HUES64 (cell line): ENCODE measurements at regions not wholly inside any gene's neighbourhood (a gene's known extent, or its start where the extent isn't known, plus 50 kb on each side); places are given as distances from the start of the nearest gene placed in this dataset.
"Not testable (repeated sequence)": the region's sequence is repeated elsewhere in the genome, so short reads cannot be mapped to it uniquely, and the experiment has no call there.

Source experiments
- H3K27ac ChIP-seq: 2 replicates; pipeline ENCODE4 v1.7.0; 2013; ENCODE audit warnings: low read depth, low read length, inconsistent platforms
- H3K27me3 ChIP-seq: 2 replicates; pipeline ENCODE4 v1.6.1; 2013; ENCODE audit warnings: mild to moderate bottlenecking, low read length; ENCODE audit not compliant: insufficient read depth
- H3K36me3 ChIP-seq: 2 replicates; pipeline ENCODE4 v1.6.1; 2013; ENCODE audit warnings: mild to moderate bottlenecking, low read length; ENCODE audit not compliant: insufficient read depth
- H3K4me1 ChIP-seq: 2 replicates; pipeline ENCODE4 v1.6.1; 2013; ENCODE audit warnings: mild to moderate bottlenecking, low read length, moderate library complexity; ENCODE audit not compliant: insufficient read depth
- H3K4me3 ChIP-seq: 2 replicates; pipeline ENCODE4 v1.5.1; 2013; ENCODE audit warnings: mild to moderate bottlenecking, low read length, moderate library complexity
- H3K9ac ChIP-seq: 2 replicates; pipeline ENCODE4 v1.6.1; 2013; ENCODE audit warnings: mild to moderate bottlenecking, low read depth, low read length
- H3K9me3 ChIP-seq: 2 replicates; pipeline ENCODE4 v1.6.1; 2013; ENCODE audit warnings: low read depth, low read length; ENCODE audit not compliant: insufficient read depth
- WGBS: fragments of 150-250, 120-280 bp; methylation state at CpG from one replicate; pipeline ENCODE4 v1.1.7; 2013; ENCODE audit warnings: missing lambda C conversion rate; 5-methylcytosine and 5-hydroxymethylcytosine counted together

DNA sequence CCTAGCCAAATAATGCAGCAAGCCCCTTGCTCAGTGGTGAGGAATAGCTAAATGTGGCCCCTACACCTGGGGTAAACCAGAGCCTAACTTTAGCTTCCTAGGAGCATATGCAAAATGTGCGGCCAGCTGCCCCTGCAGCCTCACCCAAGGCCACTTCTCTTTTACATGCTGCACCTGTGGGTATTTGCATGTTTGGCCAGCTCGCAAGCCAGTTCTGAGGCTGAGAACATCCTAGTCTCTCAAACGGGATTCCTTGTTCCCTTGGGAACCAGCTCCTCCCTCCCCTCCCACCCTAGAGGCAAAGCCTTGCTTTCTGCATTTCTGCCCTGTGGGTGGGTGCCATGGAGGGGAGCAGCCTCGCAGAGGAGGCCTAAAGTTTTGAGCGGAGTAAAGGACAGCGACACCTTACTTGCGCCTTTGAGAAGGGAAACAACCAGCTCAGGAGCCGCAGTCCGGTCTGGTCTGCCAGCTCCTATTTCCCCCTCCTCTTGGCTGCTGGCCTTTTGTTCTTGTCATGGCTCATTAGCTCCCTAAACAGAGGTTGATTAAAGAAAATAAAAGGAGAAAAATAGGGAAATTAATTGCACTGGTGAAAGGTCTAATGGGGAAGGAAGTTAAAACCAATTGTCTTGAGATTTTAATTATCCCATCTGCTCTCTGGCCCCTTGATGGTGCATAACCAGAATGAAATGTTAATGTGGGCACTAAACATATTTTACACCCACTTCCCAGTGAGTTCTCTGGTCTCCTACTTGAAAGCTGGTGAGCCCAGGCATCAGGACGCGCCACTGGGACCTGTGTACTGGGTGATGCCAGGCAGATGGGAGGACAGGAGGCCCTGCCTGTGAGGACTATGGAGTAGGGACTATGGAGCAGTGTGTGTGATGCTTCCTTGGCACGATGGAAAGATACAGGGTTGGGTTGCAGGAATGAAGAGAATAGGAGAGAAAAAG is 68.7 kb downstream of the TEX35 start:
- Histone ChIP-seq H3K27ac (no peak overlapping the region), H3K9ac (no peak overlapping the region), H3K27me3 (no peaks in the 10 kb centered on the region), H3K9me3 (no peaks in the 10 kb centered on the region), H3K36me3 (no peaks in the 10 kb centered on the region), H3K4me1 (peaks cover 20% of the 10 kb centered on the region), H3K4me3 (no peak overlapping the region)
- WGBS, result 40% methylated on average over 12 of the region's 12 CpGs

GRCh38 chr1:178587096-178587495 is 74.2 kb downstream of the TEX35 start:
- WGBS, result 96% methylated on average over 5 of the region's 5 CpGs
- H3K4me3 ChIP-seq, result no peak overlapping the region
- no peaks in the 10 kb centered on the region for H3K36me3 ChIP-seq
- peaks cover 9% of the 10 kb centered on the region; the same call in 1 of the 2 replicates for H3K9me3 ChIP-seq
- H3K4me1 ChIP-seq, result peaks cover 6% of the 10 kb centered on the region
- no peak overlapping the region for H3K9ac ChIP-seq
- H3K27me3 ChIP-seq, result peaks cover 16% of the 10 kb centered on the region; the same call in 1 of the 2 replicates
- no peak overlapping the region for H3K27ac ChIP-seq

- H3K9ac ChIP-seq, result no peak overlapping the region
- peaks cover 16% of the 10 kb centered on the region; the same call in 1 of the 2 replicates for H3K27me3 ChIP-seq
- no peak overlapping the region for H3K27ac ChIP-seq
- no peaks in the 10 kb centered on the region for H3K36me3 ChIP-seq
- peaks cover 5% of the 10 kb centered on the region; the same call in 1 of the 2 replicates for H3K4me1 ChIP-seq
- peaks cover 9% of the 10 kb centered on the region; the same call in 1 of the 2 replicates for H3K9me3 ChIP-seq
- 85% methylated on average over 4 of the region's 4 CpGs for WGBS
- no peak overlapping the region for H3K4me3 ChIP-seq
Measured at GRCh38 chr1:178587975-178588374, 75.1 kb downstream of the TEX35 start.

- not testable (repeated sequence) for H3K9ac ChIP-seq, H3K9me3 ChIP-seq, H3K4me3 ChIP-seq, H3K36me3 ChIP-seq, H3K4me1 ChIP-seq, H3K27ac ChIP-seq
- peaks cover 16% of the 10 kb centered on the region; the same call in 1 of the 2 replicates for H3K27me3 ChIP-seq
- WGBS, result 83% methylated on average over 1 of the region's 3 CpGs
Measured at GRCh38 chr1:178589042-178589441, 76.1 kb downstream of the TEX35 start.

GRCh38 chr1:178591811-178592210 is 78.9 kb downstream of the TEX35 start:
- H3K27ac ChIP-seq, H3K36me3 ChIP-seq, H3K4me1 ChIP-seq, H3K9me3 ChIP-seq, H3K4me3 ChIP-seq, H3K9ac ChIP-seq: not testable (repeated sequence)
- WGBS, result 96% methylated on average over 1 of the region's 1 CpG
- H3K27me3 ChIP-seq, result peaks cover 16% of the 10 kb centered on the region; the same call in 1 of the 2 replicates

- no peak overlapping the region for H3K9ac ChIP-seq
- H3K27ac ChIP-seq, result no peak overlapping the region
- H3K36me3 ChIP-seq, result no peaks in the 10 kb centered on the region
- H3K27me3 ChIP-seq, result peaks cover 5% of the 10 kb centered on the region; the same call in 1 of the 2 replicates
- H3K4me1 ChIP-seq, result peaks cover 3% of the 10 kb centered on the region
- H3K9me3 ChIP-seq, result peaks cover 9% of the 10 kb centered on the region; the same call in 1 of the 2 replicates
- no peak overlapping the region for H3K4me3 ChIP-seq
Measured at GRCh38 chr1:178593515-178593914, 80.6 kb downstream of the TEX35 start.

DNA sequence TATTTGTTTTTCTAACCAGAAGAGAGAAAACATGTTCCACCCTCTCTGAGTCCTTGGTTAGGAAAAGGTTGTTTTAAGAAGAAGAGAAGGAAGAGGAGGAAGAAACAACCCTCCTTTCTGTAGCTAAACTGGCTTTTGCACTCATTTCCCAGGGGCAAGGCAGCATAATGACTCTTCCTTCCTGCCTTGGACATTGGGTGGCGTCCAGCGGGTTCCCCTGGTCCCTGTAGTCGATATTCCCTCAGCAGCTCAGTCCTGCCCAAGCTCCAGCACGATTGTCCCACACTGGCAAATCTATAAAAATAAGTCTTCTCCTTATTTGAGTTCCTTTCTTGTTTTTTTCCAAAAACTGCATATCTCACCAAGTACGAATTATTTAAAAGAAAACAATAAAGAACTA is 81.2 kb downstream of the TEX35 start:
- peaks cover 9% of the 10 kb centered on the region; the same call in 1 of the 2 replicates for H3K9me3 ChIP-seq
- 90% methylated on average over 4 of the region's 5 CpGs for WGBS
- no peak overlapping the region for H3K27ac ChIP-seq
- peaks cover 5% of the 10 kb centered on the region; the same call in 1 of the 2 replicates for H3K27me3 ChIP-seq
- H3K9ac ChIP-seq, result no peak overlapping the region
- no peaks in the 10 kb centered on the region for H3K36me3 ChIP-seq
- H3K4me3 ChIP-seq, result no peak overlapping the region
- H3K4me1 ChIP-seq, result no peaks in the 10 kb centered on the region; the same call in 1 of the 2 replicates

DNA sequence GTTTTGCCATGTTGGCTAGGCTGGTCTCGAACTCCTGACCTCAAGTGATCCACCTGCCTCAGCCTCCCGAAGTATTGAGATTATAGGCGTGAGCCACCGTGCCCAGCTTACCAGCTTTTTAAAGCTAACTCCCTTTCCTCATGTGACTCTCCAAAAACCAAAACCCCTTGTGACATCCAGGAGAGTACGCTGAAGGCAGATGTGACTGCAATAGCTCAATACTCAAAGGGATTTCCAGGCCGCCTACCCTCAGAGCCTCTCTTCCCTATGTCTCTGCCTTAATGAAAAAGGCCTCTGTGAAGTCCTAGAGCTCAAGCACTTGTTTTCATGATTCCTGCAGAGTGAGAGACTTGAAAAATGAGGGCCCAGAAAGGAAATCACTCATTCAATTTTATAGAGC is 82.6 kb downstream of the TEX35 start:
- no peak overlapping the region for H3K27ac ChIP-seq
- H3K36me3 ChIP-seq, result no peaks in the 10 kb centered on the region
- H3K4me3 ChIP-seq, result no peak overlapping the region
- peaks cover 9% of the 10 kb centered on the region; the same call in 1 of the 2 replicates for H3K9me3 ChIP-seq
- 94% methylated on average over 6 of the region's 6 CpGs for WGBS
- no peak overlapping the region for H3K9ac ChIP-seq
- no peaks in the 10 kb centered on the region; the same call in 1 of the 2 replicates for H3K4me1 ChIP-seq
- H3K27me3 ChIP-seq, result peaks cover 2% of the 10 kb centered on the region; the same call in 1 of the 2 replicates

GRCh38 chr1:178599087-178599486 is 86.2 kb downstream of the TEX35 start:
- 94% methylated on average over 4 of the region's 4 CpGs for WGBS
- Histone ChIP-seq H3K9ac (no peak overlapping the region), H3K27ac (no peak overlapping the region), H3K27me3 (no peaks in the 10 kb centered on the region), H3K4me3 (no peak overlapping the region), H3K9me3 (no peaks in the 10 kb centered on the region), H3K36me3 (no peaks in the 10 kb centered on the region), H3K4me1 (no peaks in the 10 kb centered on the region; the same call in 1 of the 2 replicates)

DNA sequence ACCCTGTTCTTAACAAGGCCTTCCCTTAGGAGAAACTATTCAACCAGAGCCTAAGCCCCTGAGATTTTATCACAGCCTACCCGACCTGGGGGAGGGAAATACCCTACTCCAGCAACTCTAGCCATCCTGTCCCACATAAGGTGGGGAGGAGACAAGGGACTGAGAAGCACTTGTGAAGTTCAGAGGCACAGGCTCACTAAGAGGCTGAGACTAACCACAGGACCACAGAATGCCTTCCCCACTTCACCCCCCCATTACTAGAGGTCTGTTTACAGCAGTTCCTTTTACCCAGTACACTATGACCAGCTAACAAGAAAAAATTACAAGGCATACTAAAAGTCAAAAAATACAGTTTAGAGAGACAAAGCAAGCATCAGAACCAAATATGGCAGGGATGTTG is 86.8 kb downstream of the TEX35 start:
- no peak overlapping the region for H3K4me3 ChIP-seq

GRCh38 chr1:178603926-178604325 is 91.0 kb downstream of the TEX35 start:
- H3K27ac ChIP-seq, result no peak overlapping the region
- no peaks in the 10 kb centered on the region for H3K27me3 ChIP-seq

More for the DNA sequence above, 86.8 kb downstream of the TEX35 start:
- Histone ChIP-seq H3K4me1 (no peaks in the 10 kb centered on the region), H3K36me3 (no peaks in the 10 kb centered on the region), H3K9me3 (no peaks in the 10 kb centered on the region), H3K9ac (no peak overlapping the region), H3K27me3 (no peaks in the 10 kb centered on the region), H3K27ac (no peak overlapping the region)
- 20% methylated on average over 1 of the region's 1 CpG for WGBS

More at GRCh38 chr1:178603926-178604325, 91.0 kb downstream of the TEX35 start:
- WGBS, result 93% methylated on average over 5 of the region's 5 CpGs
- H3K4me1 ChIP-seq, result 0 out of 2 replicates have a peak, but pooled peaks cover 3% of the 10 kb centered on the region
- no peaks in the 10 kb centered on the region for H3K9me3 ChIP-seq
- no peak overlapping the region for H3K4me3 ChIP-seq
- no peaks in the 10 kb centered on the region for H3K36me3 ChIP-seq
- H3K9ac ChIP-seq, result no peak overlapping the region
